Type B pancreatic cell (in vitro differentiated cells): ENCODE measurements at regions not wholly inside any gene's neighbourhood (a gene's known extent, or its start where the extent isn't known, plus 50 kb on each side); places are given as distances from the start of the nearest gene placed in this dataset.

Experiments used
- DNase-seq: peaks from one replicate; pipeline ENCODE4 v3.0.0; 2021; ENCODE audit warnings: mixed read lengths; ENCODE audit not compliant: unreplicated experiment; ENCODE audit errors: extremely low spot score
- H3K27ac Mint-ChIP-seq: 2 replicates; pipeline ENCODE4 v1.8.0; 2021; ENCODE audit warnings: mild to moderate bottlenecking, mixed read lengths
- H3K27me3 Mint-ChIP-seq: 2 replicates; pipeline ENCODE4 v1.8.0; 2021; ENCODE audit warnings: mixed read lengths
- H3K36me3 Mint-ChIP-seq: 2 replicates; pipeline ENCODE4 v1.8.0; 2021; ENCODE audit warnings: mixed read lengths
- H3K4me1 Mint-ChIP-seq: one replicate; pipeline ENCODE4 v1.8.0; 2021; ENCODE audit warnings: mixed read lengths; ENCODE audit not compliant: unreplicated experiment
- H3K4me3 Mint-ChIP-seq: 2 replicates; pipeline ENCODE4 v1.8.0; 2021; ENCODE audit warnings: mild to moderate bottlenecking, mixed read lengths
- H3K9me3 Mint-ChIP-seq: 2 replicates; pipeline ENCODE4 v1.8.0; 2021; ENCODE audit warnings: mixed read lengths
- CTCF ChIP-seq: fragments of 200-600 bp; sonication (generic); conservative IDR thresholded peaks from 2 replicates; pipeline ENCODE4 v1.5.0; 2021; ENCODE audit warnings: antibody characterized with exemption, mild to moderate bottlenecking

- Mint-ChIP-seq H3K9me3 (peaks cover 8% of the 10 kb centered on the region), H3K27me3 (peaks cover 21% of the 10 kb centered on the region), H3K36me3 (no peaks in the 10 kb centered on the region), H3K4me3 (no peak overlapping the region), H3K4me1 (peaks cover 56% of the 10 kb centered on the region), H3K27ac (no peak overlapping the region)
- TF ChIP-seq CTCF: no peak
- no peak for DNase-seq
Measured at GRCh38 chr6:132934496-132934895, 120.1 kb downstream of the RPS12 start.

DNA sequence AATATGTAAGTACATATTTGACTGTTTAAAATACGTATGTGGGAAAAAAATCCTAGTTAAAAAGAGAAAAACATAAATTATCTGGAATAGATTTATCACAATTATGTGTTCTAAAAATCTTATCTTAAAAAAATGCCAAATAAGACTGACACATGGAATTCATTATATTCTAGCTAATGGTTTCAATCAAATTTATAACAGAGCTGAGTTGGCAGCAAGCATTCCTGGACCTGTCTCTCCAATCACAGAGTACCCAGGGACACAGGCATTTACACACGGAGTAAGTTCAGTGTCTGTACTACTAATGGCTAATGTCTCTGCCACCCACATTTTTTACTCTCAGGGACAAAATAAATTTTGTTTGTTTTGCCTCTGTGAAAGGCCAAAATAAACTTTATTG is 122.3 kb downstream of the RPS12 start:
- H3K27ac Mint-ChIP-seq: no peak overlapping the region

GRCh38 chr6:132937466-132937906 is 123.1 kb downstream of the RPS12 start:
- no peak for DNase-seq
- no peaks in the 10 kb centered on the region for H3K36me3 Mint-ChIP-seq
- TF ChIP-seq CTCF: peak; percentile 80
- H3K27me3 Mint-ChIP-seq: peaks cover 9% of the 10 kb centered on the region
- peak overlapping the region; percentile 35 for H3K27ac Mint-ChIP-seq
- peaks cover 34% of the 10 kb centered on the region for H3K4me1 Mint-ChIP-seq
- peaks cover 8% of the 10 kb centered on the region for H3K9me3 Mint-ChIP-seq
- H3K4me3 Mint-ChIP-seq: peak overlapping the region; percentile 60

More for the DNA sequence above, 122.3 kb downstream of the RPS12 start:
- Mint-ChIP-seq H3K9me3 (peaks cover 8% of the 10 kb centered on the region), H3K36me3 (no peaks in the 10 kb centered on the region), H3K4me3 (no peak overlapping the region), H3K27me3 (peaks cover 14% of the 10 kb centered on the region), H3K4me1 (peaks cover 43% of the 10 kb centered on the region)
- no peak for DNase-seq
- TF ChIP-seq CTCF: no peak

DNA sequence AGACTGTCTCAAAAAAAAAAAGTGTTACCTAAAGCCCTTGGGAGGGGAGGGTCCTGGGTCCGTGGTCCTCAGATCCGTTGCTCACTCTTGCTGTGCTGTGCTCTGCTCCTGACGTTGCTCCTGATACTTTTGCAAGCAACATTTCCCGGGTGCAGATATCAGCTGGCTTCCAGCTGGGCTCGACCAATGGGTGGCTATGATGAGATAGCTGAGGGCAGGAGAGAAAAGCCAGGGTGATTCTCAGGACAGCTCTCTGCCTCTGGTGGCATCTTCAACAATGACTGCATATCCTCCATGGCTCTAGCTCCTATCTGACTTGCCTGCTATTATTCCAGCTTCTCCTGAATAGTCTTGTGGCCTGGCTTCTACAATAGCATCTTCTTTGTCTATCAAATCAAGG is 134.5 kb downstream of the RPS12 start:
- no peak for DNase-seq
- no peaks in the 10 kb centered on the region for H3K9me3 Mint-ChIP-seq
- peaks cover 11% of the 10 kb centered on the region for H3K27me3 Mint-ChIP-seq
- no peak overlapping the region for H3K27ac Mint-ChIP-seq
- no peak for TF ChIP-seq CTCF
- H3K36me3 Mint-ChIP-seq: no peaks in the 10 kb centered on the region
- H3K4me1 Mint-ChIP-seq: peaks cover 17% of the 10 kb centered on the region
- H3K4me3 Mint-ChIP-seq: no peak overlapping the region

- no peaks in the 10 kb centered on the region for H3K9me3 Mint-ChIP-seq
Measured at GRCh38 chr6:132950566-132950965, 136.2 kb downstream of the RPS12 start.

More at GRCh38 chr6:132950566-132950965, 136.2 kb downstream of the RPS12 start:
- H3K27me3 Mint-ChIP-seq: peaks cover 13% of the 10 kb centered on the region
- no peak overlapping the region for H3K27ac Mint-ChIP-seq
- peaks cover 17% of the 10 kb centered on the region for H3K4me1 Mint-ChIP-seq
- H3K36me3 Mint-ChIP-seq: no peaks in the 10 kb centered on the region
- H3K4me3 Mint-ChIP-seq: no peak overlapping the region
- TF ChIP-seq CTCF: no peak
- no peak for DNase-seq
